ENCODE measurements at regions not wholly inside any gene's neighbourhood (a gene's known extent, or its start where the extent isn't known, plus 50 kb on each side); places are given as distances from the start of the nearest gene placed in this dataset.

DNA sequence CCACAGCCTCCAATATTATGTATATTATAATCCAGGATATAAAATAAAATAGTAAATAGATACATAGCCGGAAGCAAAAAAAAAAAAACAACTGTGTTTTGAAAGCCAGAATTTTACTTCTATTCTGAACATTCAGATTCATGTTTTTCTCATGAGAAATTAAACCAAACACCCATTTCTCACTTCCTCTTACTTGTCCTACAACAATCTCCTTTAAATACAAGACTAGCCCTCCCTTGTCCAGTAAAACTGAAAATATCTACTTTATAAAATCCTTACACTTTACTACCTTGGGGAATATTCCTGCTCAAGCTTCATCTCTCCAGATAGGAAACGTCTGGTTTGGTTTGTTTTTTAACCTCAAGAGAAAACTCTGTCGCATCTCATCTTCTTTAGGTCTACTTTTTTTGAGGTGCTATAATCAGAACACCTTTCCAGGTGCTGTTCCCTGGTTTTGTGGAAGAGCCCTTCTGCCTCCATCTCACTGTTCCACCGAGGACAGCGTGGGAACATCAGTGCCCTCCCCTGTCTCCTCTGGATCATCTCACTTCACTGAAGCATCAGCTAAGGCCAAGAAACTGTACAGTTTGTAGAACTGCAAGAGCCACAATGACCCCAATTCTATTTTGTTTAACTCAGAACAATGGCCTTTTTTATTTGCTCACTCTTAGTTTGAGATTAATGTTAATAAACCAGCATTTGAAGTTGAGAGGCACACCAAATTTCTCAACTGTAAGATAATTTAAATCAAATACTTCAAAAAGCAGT, 82.0 kb upstream of the ARHGAP32 start:
- H3K9me3 Mint-ChIP-seq = no peaks in the 10 kb centered on the region
- CTCF ChIA-PET = no interaction called here
- DNase-seq = no peak

DNA sequence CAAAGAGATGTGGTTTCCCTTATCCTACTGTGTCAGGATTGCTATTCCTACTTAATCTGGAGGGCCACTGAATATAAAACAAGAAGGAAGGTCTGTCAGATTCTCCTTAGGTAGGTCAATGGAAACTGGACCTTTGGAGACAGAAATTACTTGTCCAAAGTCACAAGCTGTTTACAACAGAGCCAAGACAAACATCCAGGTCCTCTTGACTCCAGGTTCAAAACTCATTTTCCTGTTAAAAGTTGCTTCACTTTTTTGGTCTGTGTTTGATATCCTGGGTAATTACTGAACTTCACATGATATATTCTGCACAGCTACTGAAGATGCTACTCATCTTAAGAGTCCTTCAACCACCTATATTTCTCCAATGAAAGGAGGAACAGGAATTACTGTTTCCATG, 81.2 kb upstream of the ARHGAP32 start:
- no peak for DNase-seq
- H3K4me1 Mint-ChIP-seq (ENCODE audit: low read depth) = peaks cover 15% of the 10 kb centered on the region
- no peak overlapping the region for H3K27ac Mint-ChIP-seq
- no peaks in the 10 kb centered on the region for H3K36me3 Mint-ChIP-seq (ENCODE audit: low read depth)
- H3K27me3 Mint-ChIP-seq (ENCODE audit: low read depth) = peaks cover 11% of the 10 kb centered on the region
- H3K9me3 Mint-ChIP-seq = no peaks in the 10 kb centered on the region
- CTCF ChIA-PET = no interaction called here
- no peak overlapping the region for H3K4me3 Mint-ChIP-seq
- intact Hi-C loops (cut with micrococcal nuclease) = no loop called here

More for the DNA sequence above, 82.0 kb upstream of the ARHGAP32 start:
- Mint-ChIP-seq H3K4me3 (no peak overlapping the region), H3K4me1 (ENCODE audit: low read depth) (peaks cover 16% of the 10 kb centered on the region), H3K27ac (no peak overlapping the region), H3K36me3 (ENCODE audit: low read depth) (no peaks in the 10 kb centered on the region), H3K27me3 (ENCODE audit: low read depth) (peaks cover 11% of the 10 kb centered on the region)
- intact Hi-C loops (cut with micrococcal nuclease) = no loop called here

DNA sequence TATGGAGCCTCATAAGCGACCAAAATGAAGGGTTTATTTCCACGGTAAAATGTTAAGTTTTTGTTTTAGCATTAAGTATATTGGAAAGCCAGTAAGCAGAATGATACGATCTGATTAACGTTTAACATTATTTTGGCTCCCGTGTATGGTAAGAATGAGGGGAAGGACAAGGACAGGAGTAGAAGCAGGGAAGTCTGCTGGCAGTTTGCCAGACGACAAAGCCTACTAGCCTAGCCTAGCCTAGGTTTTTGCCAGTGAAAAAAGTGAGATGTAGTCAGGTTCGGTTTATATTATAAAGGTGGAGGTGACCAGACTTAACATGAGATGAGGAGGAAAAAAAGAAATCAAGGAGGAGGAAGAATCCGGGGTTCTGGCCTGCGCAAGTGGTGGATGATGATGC, 78.9 kb upstream of the ARHGAP32 start:
- Mint-ChIP-seq H3K27ac (no peak overlapping the region), H3K9me3 (no peaks in the 10 kb centered on the region), H3K27me3 (ENCODE audit: low read depth) (peaks cover 3% of the 10 kb centered on the region), H3K36me3 (ENCODE audit: low read depth) (no peaks in the 10 kb centered on the region), H3K4me1 (ENCODE audit: low read depth) (peaks cover 15% of the 10 kb centered on the region), H3K4me3 (no peak overlapping the region)
- CTCF ChIA-PET = interaction anchor here (0.9 kb wide), 1 partner anchor 479 kb away, joined by 3 read pairs; no protein-coding TSS in a partner anchor
- intact Hi-C loops (cut with micrococcal nuclease) = no loop called here
- no peak for DNase-seq

DNA sequence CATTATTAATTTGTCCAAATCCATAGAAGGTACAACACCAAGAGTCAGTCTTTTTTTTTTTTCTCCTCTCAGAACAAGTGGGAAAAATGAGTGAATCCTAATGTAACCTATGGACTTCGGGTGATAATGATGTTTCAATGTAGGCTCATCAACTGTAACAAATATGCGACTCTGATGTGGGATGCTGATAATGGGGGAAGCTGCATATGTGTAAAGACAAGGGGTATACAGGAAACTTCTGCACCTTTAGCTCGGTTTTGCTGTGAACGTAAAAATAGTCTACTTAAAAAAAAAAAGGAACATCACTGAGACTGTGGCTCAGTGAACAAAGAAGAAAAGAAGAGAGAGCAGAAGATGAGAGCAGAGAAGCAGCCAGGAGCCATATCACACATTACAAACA, 78.3 kb upstream of the ARHGAP32 start:
- H3K4me1 Mint-ChIP-seq (ENCODE audit: low read depth) = peaks cover 15% of the 10 kb centered on the region
- H3K9me3 Mint-ChIP-seq = no peaks in the 10 kb centered on the region
- peaks cover 3% of the 10 kb centered on the region for H3K27me3 Mint-ChIP-seq (ENCODE audit: low read depth)
- H3K36me3 Mint-ChIP-seq (ENCODE audit: low read depth) = no peaks in the 10 kb centered on the region
- H3K27ac Mint-ChIP-seq = no peak overlapping the region
- intact Hi-C loops (cut with micrococcal nuclease) = no loop called here
- no peak overlapping the region for H3K4me3 Mint-ChIP-seq
- CTCF ChIA-PET = no interaction called here
- no peak for DNase-seq

DNA sequence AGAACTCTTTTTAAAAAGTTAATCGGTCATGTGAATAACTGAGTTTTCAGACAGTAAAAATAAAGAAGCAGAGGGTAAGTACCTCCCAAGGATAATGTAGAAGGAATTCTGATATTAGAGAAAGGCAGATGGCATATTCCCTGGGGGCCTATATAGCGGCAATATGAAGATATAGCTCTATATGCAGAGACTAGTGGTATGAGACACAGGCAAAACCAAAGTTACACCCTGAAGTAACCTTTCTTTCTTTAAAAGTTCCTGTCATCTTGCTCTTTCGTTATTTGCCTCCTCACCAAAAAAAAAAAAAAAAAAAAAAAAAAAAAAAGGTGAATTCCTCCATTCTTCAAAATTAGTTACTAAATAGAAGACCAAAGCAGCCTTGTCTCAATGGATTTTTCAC, 76.2 kb upstream of the ARHGAP32 start:
- Mint-ChIP-seq H3K4me1 (ENCODE audit: low read depth) (peaks cover 11% of the 10 kb centered on the region), H3K4me3 (no peak overlapping the region), H3K36me3 (ENCODE audit: low read depth) (no peaks in the 10 kb centered on the region), H3K9me3 (no peaks in the 10 kb centered on the region), H3K27ac (no peak overlapping the region), H3K27me3 (ENCODE audit: low read depth) (peaks cover 3% of the 10 kb centered on the region)
- CTCF ChIA-PET = no interaction called here
- intact Hi-C loops (cut with micrococcal nuclease) = no loop called here
- DNase-seq = no peak

DNA sequence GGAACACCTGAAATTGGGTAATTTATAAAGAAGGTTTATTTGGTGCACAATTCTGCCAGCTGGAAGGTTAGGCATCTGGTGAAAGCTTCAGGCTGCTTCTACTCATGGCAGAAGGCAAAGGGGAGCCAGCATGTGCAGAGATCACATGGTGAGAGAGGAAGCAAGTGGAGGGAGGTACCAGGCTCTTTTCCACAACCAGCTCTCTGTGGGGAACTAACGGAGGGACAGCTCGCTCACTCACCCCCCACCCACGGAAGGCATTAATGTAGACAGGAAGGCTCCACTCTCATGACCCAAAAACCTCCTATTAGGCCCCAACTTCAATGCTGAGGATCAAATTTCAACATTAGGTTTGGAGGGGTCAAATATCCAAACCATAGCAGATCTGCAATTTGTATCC, 75.6 kb upstream of the ARHGAP32 start:
- H3K4me3 Mint-ChIP-seq = no peak overlapping the region
- DNase-seq = no peak
- CTCF ChIA-PET = no interaction called here
- intact Hi-C loops (cut with micrococcal nuclease) = no loop called here
- peaks cover 3% of the 10 kb centered on the region for H3K27me3 Mint-ChIP-seq (ENCODE audit: low read depth)
- peaks cover 11% of the 10 kb centered on the region for H3K4me1 Mint-ChIP-seq (ENCODE audit: low read depth)
- no peaks in the 10 kb centered on the region for H3K36me3 Mint-ChIP-seq (ENCODE audit: low read depth)
- no peaks in the 10 kb centered on the region for H3K9me3 Mint-ChIP-seq
- H3K27ac Mint-ChIP-seq = no peak overlapping the region

DNA sequence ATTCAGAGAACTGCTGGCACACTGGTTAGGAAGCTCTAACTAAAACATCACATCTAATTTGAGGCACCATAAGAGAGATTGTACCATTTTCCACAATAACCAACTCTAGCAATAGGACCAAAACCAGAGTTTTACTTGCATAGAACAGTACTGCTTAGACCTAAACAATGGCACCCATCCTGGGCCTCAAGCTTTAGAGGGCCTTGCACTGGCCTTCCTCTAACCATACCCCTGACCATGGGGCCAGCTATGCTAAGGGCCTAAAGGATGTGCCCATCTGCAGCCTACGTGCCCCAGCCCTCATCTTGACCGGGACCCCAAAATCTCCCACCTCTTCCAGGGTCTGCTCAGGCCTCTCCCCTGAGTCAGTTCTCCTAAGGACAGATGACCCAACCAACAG, 74.4 kb upstream of the ARHGAP32 start:
- intact Hi-C loops (cut with micrococcal nuclease) = no loop called here
- Mint-ChIP-seq H3K27ac (no peak overlapping the region), H3K4me1 (ENCODE audit: low read depth) (peaks cover 11% of the 10 kb centered on the region), H3K36me3 (ENCODE audit: low read depth) (no peaks in the 10 kb centered on the region), H3K27me3 (ENCODE audit: low read depth) (peaks cover 3% of the 10 kb centered on the region), H3K4me3 (no peak overlapping the region), H3K9me3 (no peaks in the 10 kb centered on the region)
- CTCF ChIA-PET = interaction anchor here (0.6 kb wide), 1 partner anchor 1660 kb away, joined by 5 read pairs; no protein-coding TSS in a partner anchor
- DNase-seq = no peak

DNA sequence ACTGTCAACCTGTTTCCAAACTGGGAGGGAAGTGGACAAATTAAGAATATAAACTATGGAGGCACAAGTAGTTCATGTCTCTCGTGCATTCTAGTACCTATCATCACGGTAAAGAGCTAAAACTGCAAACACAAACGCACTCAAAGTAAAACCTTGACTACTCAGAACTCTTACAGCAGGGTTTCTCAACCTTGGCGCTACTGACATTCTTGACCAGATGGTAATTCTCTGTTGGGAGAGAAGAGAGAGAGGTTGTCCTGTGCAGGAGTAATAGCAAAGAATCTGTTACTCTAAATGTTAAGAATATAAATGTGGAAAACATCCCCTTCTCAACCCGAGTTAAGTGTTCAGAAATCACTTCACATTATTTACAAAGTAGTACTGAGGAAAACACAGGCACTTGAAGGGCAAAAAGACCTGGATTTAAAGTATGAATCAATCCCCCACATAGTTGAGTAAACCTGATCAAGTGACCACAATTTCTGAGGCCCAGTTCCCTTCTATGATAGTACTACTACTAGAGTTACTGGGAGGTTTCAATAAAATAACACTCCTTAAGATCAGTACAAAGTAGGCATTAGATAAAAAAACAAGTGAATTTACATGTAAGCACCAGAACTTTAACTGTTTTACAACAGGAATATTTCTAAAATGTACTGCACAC, 73.1 kb upstream of the ARHGAP32 start:
- no peaks in the 10 kb centered on the region for H3K9me3 Mint-ChIP-seq
- H3K27me3 Mint-ChIP-seq (ENCODE audit: low read depth) = peaks cover 3% of the 10 kb centered on the region
- no peak overlapping the region for H3K27ac Mint-ChIP-seq
- H3K36me3 Mint-ChIP-seq (ENCODE audit: low read depth) = no peaks in the 10 kb centered on the region
- no peak overlapping the region for H3K4me3 Mint-ChIP-seq
- H3K4me1 Mint-ChIP-seq (ENCODE audit: low read depth) = peaks cover 8% of the 10 kb centered on the region
- intact Hi-C loops (cut with micrococcal nuclease) = no loop called here
- no peak for DNase-seq
- CTCF ChIA-PET = no interaction called here

DNA sequence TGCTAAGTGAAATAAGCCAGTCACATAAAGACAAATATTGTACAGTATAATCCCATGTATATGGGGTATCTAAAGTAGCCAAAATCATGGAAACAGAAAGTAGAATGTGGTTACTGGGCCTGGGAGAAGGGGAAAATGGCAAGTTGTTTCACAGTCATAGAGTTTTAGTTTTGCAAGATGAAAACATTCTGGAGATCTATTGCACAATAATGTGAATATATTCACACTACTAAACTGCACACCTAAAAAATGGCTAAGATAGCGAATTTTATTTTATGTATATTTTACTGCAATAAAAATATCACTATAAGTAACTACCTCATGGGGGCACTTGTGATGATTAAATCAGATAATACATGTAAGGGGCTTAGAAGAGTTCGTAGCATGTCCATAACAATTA, 72.0 kb upstream of the ARHGAP32 start:
- Mint-ChIP-seq H3K36me3 (ENCODE audit: low read depth) (no peaks in the 10 kb centered on the region), H3K4me1 (ENCODE audit: low read depth) (peaks cover 8% of the 10 kb centered on the region), H3K9me3 (no peaks in the 10 kb centered on the region), H3K27me3 (ENCODE audit: low read depth) (no peaks in the 10 kb centered on the region), H3K4me3 (no peak overlapping the region), H3K27ac (no peak overlapping the region)
- no peak for DNase-seq
- CTCF ChIA-PET = no interaction called here
- intact Hi-C loops (cut with micrococcal nuclease) = no loop called here

DNA sequence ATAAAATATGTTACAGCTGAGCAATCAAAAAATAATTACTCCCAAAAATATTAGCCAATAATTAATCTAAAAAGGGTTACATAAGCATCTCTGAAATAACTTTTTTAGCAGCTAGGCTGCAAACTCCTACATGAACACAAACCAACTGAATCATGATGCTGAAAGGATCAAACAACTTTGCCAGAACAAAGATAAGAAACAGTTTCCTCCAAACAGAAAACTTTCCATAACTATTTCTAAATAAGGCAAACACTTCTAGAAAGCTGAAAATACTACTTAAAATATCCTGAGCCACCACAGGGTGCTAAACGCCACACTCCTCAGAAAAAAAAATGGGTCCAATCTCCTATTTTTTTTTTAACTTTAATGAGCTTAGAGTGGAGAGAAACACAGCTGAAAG, 68.6 kb upstream of the ARHGAP32 start:
- Mint-ChIP-seq H3K27me3 (ENCODE audit: low read depth) (no peaks in the 10 kb centered on the region), H3K27ac (no peak overlapping the region), H3K36me3 (ENCODE audit: low read depth) (no peaks in the 10 kb centered on the region), H3K9me3 (no peaks in the 10 kb centered on the region), H3K4me3 (no peak overlapping the region), H3K4me1 (ENCODE audit: low read depth) (no peaks in the 10 kb centered on the region)
- intact Hi-C loops (cut with micrococcal nuclease) = no loop called here
- DNase-seq = no peak
- CTCF ChIA-PET = interaction anchor here (0.6 kb wide), 1 partner anchor 22 kb away, joined by 3 read pairs; no protein-coding TSS in a partner anchor

DNA sequence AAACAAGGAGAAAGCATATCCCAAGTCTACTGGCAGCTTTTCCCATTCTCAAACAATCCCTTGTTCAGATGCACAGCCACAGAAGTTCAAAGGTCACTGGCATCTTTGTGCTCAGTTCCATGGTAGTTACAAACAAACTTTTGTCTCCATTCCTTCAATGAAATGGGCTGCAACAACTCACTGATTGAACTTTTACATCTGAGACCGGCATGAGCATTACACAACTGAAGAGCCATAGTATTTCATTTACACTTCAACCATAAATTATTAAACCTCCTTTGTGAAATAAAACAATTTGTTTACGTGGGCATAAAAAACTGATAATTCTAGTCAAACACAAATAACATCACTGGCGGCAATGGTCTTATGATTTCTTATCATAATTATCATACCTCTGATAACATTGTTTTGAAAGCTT, 67.8 kb upstream of the ARHGAP32 start:
- intact Hi-C loops (cut with micrococcal nuclease) = no loop called here
- Mint-ChIP-seq H3K27ac (no peak overlapping the region), H3K9me3 (no peaks in the 10 kb centered on the region), H3K4me3 (no peak overlapping the region), H3K27me3 (ENCODE audit: low read depth) (no peaks in the 10 kb centered on the region), H3K36me3 (ENCODE audit: low read depth) (no peaks in the 10 kb centered on the region), H3K4me1 (ENCODE audit: low read depth) (no peaks in the 10 kb centered on the region)
- CTCF ChIA-PET = interaction anchor here (0.6 to 2.4 kb wide), 3 partner anchors 31 to 106 kb away, joined by 3 to 7 read pairs (median 4); no protein-coding TSS in a partner anchor
- no peak for DNase-seq

DNA sequence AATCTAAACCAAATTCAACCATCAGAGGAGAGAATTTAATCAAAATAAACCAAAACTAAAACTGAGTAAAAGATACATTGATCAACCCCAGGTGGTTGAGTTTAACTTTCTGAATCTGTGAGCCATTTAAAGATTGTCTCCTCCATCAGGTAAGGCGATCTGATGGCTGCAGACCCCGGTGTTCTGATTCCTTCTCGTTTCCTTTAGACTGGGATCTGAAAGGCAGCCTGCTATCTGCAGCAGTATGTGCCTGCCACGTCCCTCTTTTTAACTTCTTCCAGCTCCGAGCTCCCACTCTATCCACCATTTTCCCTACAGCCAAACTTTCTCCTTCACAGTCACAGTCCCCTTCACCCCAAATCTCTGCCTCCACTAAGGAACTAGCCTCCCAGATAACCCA, 66.1 kb upstream of the ARHGAP32 start:
- DNase-seq = no peak
- H3K27ac Mint-ChIP-seq = no peak overlapping the region
- CTCF ChIA-PET = interaction anchor here (2.4 kb wide), 1 partner anchor 29 kb away, joined by 7 read pairs; no protein-coding TSS in a partner anchor
- no peaks in the 10 kb centered on the region for H3K4me1 Mint-ChIP-seq (ENCODE audit: low read depth)
- H3K9me3 Mint-ChIP-seq = no peaks in the 10 kb centered on the region
- no peaks in the 10 kb centered on the region for H3K36me3 Mint-ChIP-seq (ENCODE audit: low read depth)
- intact Hi-C loops (cut with micrococcal nuclease) = no loop called here
- no peaks in the 10 kb centered on the region for H3K27me3 Mint-ChIP-seq (ENCODE audit: low read depth)
- no peak overlapping the region for H3K4me3 Mint-ChIP-seq

DNA sequence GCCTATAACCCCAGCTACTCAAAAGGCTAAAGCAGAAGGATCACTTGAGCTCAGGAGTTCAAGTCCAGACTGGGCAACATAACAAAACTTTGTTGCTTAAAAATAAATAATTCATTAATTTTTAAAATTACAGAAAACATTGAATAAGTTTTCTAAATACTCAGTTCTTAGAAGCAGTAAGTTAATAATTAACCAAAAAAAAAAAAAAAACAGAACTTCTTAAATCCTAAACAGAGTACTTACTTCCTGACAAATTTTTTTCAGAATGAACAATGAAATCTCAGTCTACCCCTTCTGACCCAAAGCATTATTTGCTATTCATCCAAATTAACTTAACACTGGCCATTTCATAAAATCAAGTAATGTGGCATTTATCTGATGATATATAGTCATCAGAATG, 65.4 kb upstream of the ARHGAP32 start:
- Mint-ChIP-seq H3K27me3 (ENCODE audit: low read depth) (no peaks in the 10 kb centered on the region), H3K4me1 (ENCODE audit: low read depth) (no peaks in the 10 kb centered on the region), H3K36me3 (ENCODE audit: low read depth) (no peaks in the 10 kb centered on the region), H3K9me3 (no peaks in the 10 kb centered on the region), H3K27ac (no peak overlapping the region), H3K4me3 (no peak overlapping the region)
- DNase-seq = no peak
- intact Hi-C loops (cut with micrococcal nuclease) = no loop called here
- CTCF ChIA-PET = interaction anchor here (0.8 kb wide), 1 partner anchor 139 kb away, joined by 3 read pairs; no protein-coding TSS in a partner anchor

Data from activated naive CD4-positive, alpha-beta T cell treated with anti-CD3 and anti-CD28 coated beads for 36 hours (primary cell).